Stomach smooth muscle (tissue), 2 donors: ENCODE measurements at regions not wholly inside any gene's neighbourhood (a gene's known extent, or its start where the extent isn't known, plus 50 kb on each side); places are given as distances from the start of the nearest gene placed in this dataset.

ENCODE experiments used
- H3K27ac ChIP-seq: one replicate; pipeline ENCODE4 v1.7.0; 2013; ENCODE audit warnings: mild to moderate bottlenecking, low read length, inconsistent platforms
- H3K27me3 ChIP-seq, 2 donors: one replicate each; pipeline ENCODE4 v1.7.0; 2013; ENCODE audit warnings: low read length in 2 of 2; ENCODE audit not compliant: insufficient read depth in 2 of 2, control insufficient read depth in 1 of 2
- H3K36me3 ChIP-seq, 2 donors: one replicate each; pipeline ENCODE4 v1.7.0; 2013; ENCODE audit warnings: low read length in 2 of 2; ENCODE audit not compliant: control insufficient read depth in 2 of 2, insufficient read depth in 2 of 2
- H3K4me1 ChIP-seq: one replicate; pipeline ENCODE4 v1.7.0; 2013; ENCODE audit warnings: low read length; ENCODE audit not compliant: control insufficient read depth, insufficient read depth
- H3K4me3 ChIP-seq, 2 donors: one replicate each; pipeline ENCODE4 v1.7.0; 2013; ENCODE audit warnings: low read length in 2 of 2
- H3K9ac ChIP-seq, 2 donors: one replicate each; pipeline ENCODE4 v1.7.0; 2013; ENCODE audit warnings: low read length in 2 of 2, mild to moderate bottlenecking in 1 of 2
- H3K9me3 ChIP-seq, 2 donors: one replicate each; pipeline ENCODE4 v1.7.0; 2013; ENCODE audit warnings: low read length in 2 of 2; ENCODE audit not compliant: control insufficient read depth in 2 of 2
- donor health status: healthy.
- donor health status: Pancreatic carcinoma.

DNA sequence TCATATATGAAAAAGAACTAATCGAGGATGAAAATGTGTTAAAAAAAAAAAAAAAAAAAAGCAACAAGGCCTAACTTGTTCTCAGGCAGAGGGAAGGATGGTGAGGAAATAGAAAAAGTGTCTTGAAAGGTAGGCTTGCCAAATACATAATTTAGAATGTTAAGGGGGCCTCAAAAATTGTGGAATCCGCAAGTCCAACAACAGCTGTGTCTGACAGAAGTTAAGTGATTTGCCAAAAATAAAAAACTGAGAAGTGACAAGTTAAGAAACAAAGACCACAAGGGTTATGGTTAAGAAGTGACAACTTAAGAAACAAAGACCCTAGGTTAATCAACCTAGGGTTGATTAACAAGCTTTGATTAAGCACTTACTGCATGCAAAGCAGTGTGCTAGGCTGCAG, 110.6 kb downstream of the P2RY1 start:
- H3K36me3 ChIP-seq, result no peaks in the 10 kb centered on the region
- no peak overlapping the region for H3K4me3 ChIP-seq
- H3K9me3 ChIP-seq, result no peaks in the 10 kb centered on the region
- no peak overlapping the region for H3K27ac ChIP-seq
- H3K27me3 ChIP-seq, result no peaks in the 10 kb centered on the region
- no peak overlapping the region for H3K9ac ChIP-seq
- no peaks in the 10 kb centered on the region for H3K4me1 ChIP-seq

DNA sequence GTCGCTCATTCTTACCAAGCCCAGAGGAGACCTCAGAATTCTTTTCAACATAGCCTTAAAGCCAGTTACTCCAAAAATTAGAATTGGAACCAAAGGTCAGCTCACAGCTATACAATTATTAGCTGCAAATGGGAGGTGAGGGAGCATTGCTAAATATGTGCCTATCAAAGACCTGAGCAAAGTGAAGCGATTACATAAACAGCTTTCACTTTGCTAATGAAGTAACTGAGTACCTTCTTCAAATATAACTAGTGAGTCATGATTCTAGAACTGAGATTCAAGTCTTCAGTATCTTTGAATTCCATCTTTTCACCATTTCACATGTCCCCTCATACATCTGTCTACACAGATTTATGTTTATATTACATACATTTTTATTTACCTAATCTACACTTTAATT, 122.6 kb downstream of the P2RY1 start:
- Histone ChIP-seq H3K9ac (no peak overlapping the region), H3K27me3 (no peaks in the 10 kb centered on the region), H3K27ac (no peak overlapping the region), H3K9me3 (no peaks in the 10 kb centered on the region), H3K36me3 (no peaks in the 10 kb centered on the region), H3K4me1 (no peaks in the 10 kb centered on the region), H3K4me3 (no peak overlapping the region)

DNA sequence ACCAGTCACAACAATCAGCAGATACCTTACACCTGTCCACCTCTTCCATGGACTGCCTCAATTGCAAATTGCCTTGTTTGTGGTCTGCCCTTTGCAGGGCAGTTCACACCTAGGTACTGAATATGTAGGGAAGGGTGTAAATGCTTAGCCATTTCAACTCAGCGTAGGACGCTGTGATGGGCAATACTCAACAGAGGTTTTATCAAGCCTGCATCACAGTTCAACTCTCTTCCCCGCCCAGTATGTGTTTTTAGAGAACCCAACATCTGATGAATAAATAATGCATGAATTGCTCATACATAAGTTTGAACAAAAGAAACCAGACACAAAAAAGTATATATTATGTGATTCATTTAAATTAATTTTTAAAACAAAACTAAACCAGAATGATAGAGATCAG, 124.4 kb downstream of the P2RY1 start:
- H3K9me3 ChIP-seq, result no peaks in the 10 kb centered on the region
- H3K4me3 ChIP-seq, result no peak overlapping the region

DNA sequence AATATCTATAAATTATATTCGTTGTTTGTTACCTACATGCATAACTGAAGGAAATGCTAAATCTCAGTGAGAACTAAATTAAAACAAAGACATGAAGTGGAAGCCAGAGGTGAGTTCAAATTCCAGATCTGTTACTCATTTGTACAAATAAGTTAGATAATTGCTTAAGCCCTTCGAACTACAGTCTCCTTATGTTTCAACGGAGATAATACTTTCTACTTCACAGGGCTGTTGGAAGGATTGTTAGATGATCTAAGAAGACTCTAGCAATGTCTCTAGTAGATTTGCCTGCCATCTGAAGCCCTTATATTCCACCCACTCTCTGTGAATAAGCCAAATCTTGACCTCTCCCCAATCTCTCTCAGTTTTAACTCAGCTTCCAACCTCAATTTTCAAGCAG, 125.8 kb downstream of the P2RY1 start:
- no peak overlapping the region for H3K4me3 ChIP-seq
- H3K4me1 ChIP-seq, result no peaks in the 10 kb centered on the region
- no peaks in the 10 kb centered on the region for H3K27me3 ChIP-seq
- no peaks in the 10 kb centered on the region for H3K9me3 ChIP-seq
- no peak overlapping the region for H3K27ac ChIP-seq
- H3K9ac ChIP-seq, result no peak overlapping the region
- no peaks in the 10 kb centered on the region for H3K36me3 ChIP-seq

More for the DNA sequence above, 124.4 kb downstream of the P2RY1 start:
- no peaks in the 10 kb centered on the region for H3K4me1 ChIP-seq
- no peak overlapping the region for H3K9ac ChIP-seq
- H3K36me3 ChIP-seq, result no peaks in the 10 kb centered on the region
- no peak overlapping the region for H3K27ac ChIP-seq
- no peaks in the 10 kb centered on the region for H3K27me3 ChIP-seq

DNA sequence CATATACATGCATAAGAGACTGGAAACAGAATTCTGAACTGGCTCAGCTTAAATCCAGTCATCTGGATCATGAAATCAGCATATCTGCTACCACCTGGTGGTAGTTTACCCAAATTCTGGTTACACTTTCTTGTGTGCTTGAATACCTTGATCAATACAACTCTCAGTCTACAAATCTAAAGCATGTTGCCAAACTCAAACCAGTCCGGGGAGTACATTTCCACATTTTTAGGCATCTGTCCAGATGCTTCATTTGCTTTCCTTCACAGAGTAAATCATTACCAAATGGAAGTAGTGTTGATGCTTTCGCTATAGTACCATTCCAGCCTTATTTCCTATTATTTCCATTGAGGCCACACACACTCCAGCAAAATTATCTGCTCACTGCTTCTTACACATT, 126.4 kb downstream of the P2RY1 start:
- Histone ChIP-seq H3K4me1 (no peaks in the 10 kb centered on the region), H3K36me3 (no peaks in the 10 kb centered on the region), H3K4me3 (no peak overlapping the region), H3K9me3 (no peaks in the 10 kb centered on the region), H3K9ac (no peak overlapping the region), H3K27ac (no peak overlapping the region), H3K27me3 (no peaks in the 10 kb centered on the region)

DNA sequence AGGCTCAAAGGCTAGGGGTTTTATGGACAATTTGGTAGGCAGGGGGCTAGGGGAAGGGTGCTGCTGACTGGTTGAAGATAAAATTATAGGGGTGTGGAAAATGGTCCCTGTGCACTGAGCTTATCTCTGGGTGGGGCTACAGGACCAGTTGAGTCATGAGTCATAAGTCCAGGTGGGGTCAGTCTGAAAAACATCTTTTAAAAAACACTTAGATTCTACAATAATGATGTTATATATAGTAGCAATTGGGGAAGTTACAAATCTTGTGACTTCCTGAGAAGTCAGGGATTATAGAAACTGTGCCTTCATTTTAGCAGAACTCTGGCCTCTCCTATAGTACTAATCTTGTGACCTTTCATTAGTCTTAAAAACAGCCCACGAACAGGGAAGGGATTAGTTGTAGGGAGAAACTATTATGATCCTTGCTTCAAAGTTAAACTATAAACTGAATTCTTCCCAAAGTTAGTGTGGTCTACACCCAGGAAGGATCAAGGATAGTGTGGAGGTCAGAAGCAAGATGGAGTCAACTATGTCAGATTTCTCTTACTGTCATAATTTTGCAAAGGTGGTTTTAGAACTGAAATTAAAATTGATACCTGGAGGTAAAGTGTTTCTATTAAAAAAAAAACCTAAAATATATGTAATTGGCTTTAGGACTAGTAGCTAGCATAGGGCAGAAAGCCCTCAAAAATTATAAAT, 130.1 kb downstream of the P2RY1 start:
- H3K4me3 ChIP-seq, result no peak overlapping the region
- H3K27me3 ChIP-seq, result no peaks in the 10 kb centered on the region
- H3K27ac ChIP-seq, result no peak overlapping the region
- H3K4me1 ChIP-seq, result no peaks in the 10 kb centered on the region
- no peak overlapping the region for H3K9ac ChIP-seq
- H3K9me3 ChIP-seq, result no peaks in the 10 kb centered on the region
- no peaks in the 10 kb centered on the region for H3K36me3 ChIP-seq

DNA sequence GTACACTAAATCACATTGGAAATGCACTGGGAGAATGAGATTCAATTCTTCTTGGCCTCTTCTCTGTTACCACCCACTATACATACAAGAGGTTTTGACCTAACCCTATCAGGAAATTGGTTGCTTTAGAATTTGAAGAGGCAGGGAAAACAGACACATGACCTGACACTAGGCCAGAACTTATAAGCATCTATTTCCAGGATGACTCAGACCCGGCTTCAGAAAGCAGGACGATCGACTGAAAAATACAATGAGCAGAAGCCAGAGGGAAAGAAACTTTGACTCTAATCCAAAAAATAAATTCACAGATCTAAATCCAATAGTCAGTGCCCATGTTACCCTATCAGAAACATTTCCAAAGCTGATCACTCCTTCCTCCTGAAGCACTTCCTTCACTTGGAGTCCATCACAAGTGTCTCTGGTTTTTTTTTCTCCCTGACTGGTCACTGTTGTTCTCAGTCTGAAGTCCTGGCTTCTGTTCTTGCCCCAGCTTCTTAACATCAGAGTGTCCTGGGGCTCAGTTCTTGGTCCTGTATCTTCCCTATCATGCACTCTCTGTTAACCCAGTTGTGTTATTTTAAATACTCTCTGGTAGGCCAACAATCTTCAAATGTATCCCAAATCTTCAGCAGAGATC, 133.6 kb downstream of the P2RY1 start:
- H3K9ac ChIP-seq, result no peak overlapping the region
- H3K27me3 ChIP-seq, result no peaks in the 10 kb centered on the region
- no peak overlapping the region for H3K27ac ChIP-seq
- no peaks in the 10 kb centered on the region for H3K4me1 ChIP-seq
- H3K4me3 ChIP-seq, result no peak overlapping the region
- no peaks in the 10 kb centered on the region for H3K36me3 ChIP-seq
- H3K9me3 ChIP-seq, result no peaks in the 10 kb centered on the region

DNA sequence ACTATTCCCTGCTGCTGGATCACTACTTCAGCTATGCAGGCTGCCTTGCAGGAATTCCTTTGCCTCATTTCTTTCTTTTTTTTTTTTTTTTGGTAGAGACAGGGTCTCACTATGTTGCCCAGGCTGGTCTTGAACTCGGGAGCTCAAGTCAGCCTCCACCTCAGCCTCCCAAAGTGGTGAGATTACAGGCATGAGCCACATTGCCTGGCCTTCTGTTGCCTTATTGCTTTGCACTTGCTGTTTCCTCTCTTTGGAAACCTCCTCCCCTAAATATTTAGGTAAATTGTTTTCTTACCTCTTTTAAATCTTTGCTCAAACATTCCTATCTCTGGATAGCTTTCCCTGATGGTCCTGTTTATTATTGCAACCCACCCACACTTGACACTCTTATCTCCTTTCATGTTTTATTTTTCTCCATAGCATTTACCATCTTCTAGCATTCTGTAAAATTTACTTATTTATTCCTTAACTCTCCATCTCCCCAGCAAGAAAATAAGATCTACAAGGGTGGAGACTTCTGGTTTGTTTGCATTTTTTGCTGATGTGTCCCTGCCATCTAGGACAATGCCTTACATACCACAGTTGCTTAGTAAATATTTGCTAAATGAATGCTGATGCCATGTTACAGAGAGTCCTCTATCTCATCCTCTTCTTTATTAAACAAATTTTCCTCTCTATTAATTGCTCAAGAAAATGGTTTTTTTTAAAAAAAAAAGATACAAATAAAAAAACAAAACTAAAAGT, 134.8 kb downstream of the P2RY1 start:
- Histone ChIP-seq H3K4me3 (no peak overlapping the region), H3K9ac (no peak overlapping the region), H3K36me3 (no peaks in the 10 kb centered on the region), H3K9me3 (no peaks in the 10 kb centered on the region), H3K27ac (no peak overlapping the region), H3K4me1 (no peaks in the 10 kb centered on the region), H3K27me3 (no peaks in the 10 kb centered on the region)

DNA sequence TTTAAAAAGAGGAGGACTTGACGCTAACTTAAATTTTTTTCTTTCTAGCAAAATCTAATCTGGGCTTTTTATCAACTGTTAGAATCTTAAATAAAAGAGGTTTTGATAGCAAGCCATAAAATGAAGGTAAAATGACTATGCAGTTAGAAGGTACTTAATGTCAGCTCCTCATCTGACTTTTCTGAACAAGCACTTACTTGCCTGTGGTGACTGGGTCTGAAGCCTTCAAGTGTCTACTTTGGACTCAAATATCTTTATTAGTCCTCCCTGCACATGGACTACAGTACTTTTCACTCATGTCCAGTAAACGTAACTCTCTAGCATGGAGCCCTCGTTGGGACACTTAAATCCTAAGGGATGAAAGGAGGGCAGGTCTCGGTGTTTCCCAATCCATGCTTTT, 135.9 kb downstream of the P2RY1 start:
- no peaks in the 10 kb centered on the region for H3K4me1 ChIP-seq
- no peak overlapping the region for H3K4me3 ChIP-seq
- H3K9me3 ChIP-seq, result no peaks in the 10 kb centered on the region

DNA sequence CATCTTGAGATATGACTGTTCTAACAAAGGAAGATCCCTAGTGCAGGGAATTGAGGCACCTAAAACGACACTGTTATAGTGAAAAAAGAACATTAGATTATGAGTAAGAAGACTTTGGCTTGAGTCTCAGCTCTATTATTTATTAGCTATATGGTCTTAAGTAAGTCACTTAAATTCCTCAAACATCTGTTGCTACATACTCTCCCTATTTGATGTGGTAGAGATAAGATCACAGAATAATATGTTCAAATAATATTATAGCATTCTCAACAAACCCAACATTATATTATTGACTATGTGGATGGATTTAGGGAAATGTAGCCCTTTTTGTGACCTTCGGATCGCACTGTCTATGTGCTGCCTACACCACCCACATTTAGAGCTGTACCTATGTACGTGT, 136.9 kb downstream of the P2RY1 start:
- Histone ChIP-seq H3K9me3 (no peaks in the 10 kb centered on the region), H3K9ac (no peak overlapping the region), H3K4me1 (no peaks in the 10 kb centered on the region), H3K4me3 (no peak overlapping the region), H3K27ac (no peak overlapping the region), H3K36me3 (no peaks in the 10 kb centered on the region), H3K27me3 (no peaks in the 10 kb centered on the region)

More for the DNA sequence above, 135.9 kb downstream of the P2RY1 start:
- Histone ChIP-seq H3K9ac (no peak overlapping the region), H3K27me3 (no peaks in the 10 kb centered on the region), H3K27ac (no peak overlapping the region), H3K36me3 (no peaks in the 10 kb centered on the region)

DNA sequence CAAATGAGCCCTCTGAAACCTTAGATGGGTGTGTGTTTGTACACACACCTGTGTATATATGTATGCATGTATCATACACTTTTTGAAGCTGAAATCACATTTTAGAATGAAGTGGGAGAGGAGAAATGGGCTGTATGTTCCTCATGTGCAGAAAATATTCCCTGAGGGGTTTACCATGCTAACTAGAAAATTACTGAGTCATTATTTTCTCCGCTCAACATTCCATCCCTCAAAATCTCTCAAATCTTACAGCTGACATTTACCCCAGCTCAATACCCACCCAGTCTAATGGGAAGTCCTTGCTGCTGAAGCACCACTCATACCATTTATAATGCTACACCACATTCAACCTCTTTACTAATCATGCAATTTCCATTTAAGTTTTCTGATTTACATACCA, 138.6 kb downstream of the P2RY1 start:
- H3K4me1 ChIP-seq, result no peaks in the 10 kb centered on the region
- no peak overlapping the region for H3K27ac ChIP-seq
- H3K9ac ChIP-seq, result no peak overlapping the region
- H3K9me3 ChIP-seq, result no peaks in the 10 kb centered on the region
- H3K36me3 ChIP-seq, result no peaks in the 10 kb centered on the region
- H3K4me3 ChIP-seq, result no peak overlapping the region
- no peaks in the 10 kb centered on the region for H3K27me3 ChIP-seq
